ENCODE measurements at regions not wholly inside any gene's neighbourhood (a gene's known extent, or its start where the extent isn't known, plus 50 kb on each side); places are given as distances from the start of the nearest gene placed in this dataset.
"Not testable (repeated sequence)": the region's sequence is repeated elsewhere in the genome, so short reads cannot be mapped to it uniquely, and the experiment has no call there.

DNA sequence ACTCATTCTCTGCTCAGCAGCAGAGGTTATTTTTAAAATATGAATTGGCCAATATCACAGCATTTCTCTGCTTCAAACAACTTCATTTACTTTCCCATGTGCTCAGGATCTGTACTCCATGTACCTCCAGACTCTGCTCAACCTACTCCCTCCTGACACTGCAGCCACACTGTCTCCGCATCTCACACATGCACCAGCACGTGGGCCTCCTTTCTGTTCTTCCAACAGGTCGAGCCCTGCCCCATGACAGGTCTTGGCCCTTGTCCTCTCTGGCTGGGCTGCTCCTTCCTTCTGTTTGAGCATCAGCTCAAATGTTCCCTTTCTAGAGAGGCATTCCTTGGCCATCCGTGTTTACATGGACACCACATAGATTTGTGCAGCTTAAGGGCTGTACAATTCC is 195.7 kb downstream of the EBLN2 start:
- no peak for DNase-seq (ENCODE audit: low read depth)
- TF ChIP-seq, protein P1, sequence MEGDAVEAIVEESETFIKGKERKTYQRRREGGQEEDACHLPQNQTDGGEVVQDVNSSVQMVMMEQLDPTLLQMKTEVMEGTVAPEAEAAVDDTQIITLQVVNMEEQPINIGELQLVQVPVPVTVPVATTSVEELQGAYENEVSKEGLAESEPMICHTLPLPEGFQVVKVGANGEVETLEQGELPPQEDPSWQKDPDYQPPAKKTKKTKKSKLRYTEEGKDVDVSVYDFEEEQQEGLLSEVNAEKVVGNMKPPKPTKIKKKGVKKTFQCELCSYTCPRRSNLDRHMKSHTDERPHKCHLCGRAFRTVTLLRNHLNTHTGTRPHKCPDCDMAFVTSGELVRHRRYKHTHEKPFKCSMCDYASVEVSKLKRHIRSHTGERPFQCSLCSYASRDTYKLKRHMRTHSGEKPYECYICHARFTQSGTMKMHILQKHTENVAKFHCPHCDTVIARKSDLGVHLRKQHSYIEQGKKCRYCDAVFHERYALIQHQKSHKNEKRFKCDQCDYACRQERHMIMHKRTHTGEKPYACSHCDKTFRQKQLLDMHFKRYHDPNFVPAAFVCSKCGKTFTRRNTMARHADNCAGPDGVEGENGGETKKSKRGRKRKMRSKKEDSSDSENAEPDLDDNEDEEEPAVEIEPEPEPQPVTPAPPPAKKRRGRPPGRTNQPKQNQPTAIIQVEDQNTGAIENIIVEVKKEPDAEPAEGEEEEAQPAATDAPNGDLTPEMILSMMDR (IDR thresholded peaks at IDR 0.05; ENCODE audit: insufficient read depth, low read length): no peak
- H3K4me3 ChIP-seq (ENCODE audit: low read depth, low read length): no peak overlapping the region

DNA sequence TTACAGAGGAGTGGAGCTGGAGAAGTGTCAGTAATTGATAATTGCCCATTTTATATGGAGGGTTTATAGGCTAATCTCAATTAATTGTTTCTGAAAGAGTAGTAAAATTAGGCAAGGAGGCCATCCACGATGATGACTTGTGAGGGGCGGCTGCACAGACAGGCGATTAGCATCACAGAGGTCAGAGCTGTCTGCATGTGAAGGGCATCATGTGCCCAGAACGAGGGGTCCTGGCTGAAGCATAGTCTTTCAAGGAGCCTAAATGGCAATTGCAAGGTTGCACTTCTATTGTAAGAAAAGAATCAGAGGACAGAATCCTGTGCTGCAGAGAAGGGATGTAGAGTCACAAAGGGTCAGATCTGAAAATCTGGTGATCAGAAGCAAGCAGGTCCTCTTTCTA is 196.6 kb downstream of the EBLN2 start:
- no peak overlapping the region for H3K4me3 ChIP-seq (ENCODE audit: low read depth, low read length)
- no peak for DNase-seq (ENCODE audit: low read depth)
- TF ChIP-seq, protein P1 (IDR thresholded peaks at IDR 0.05; ENCODE audit: insufficient read depth, low read length): no peak

DNA sequence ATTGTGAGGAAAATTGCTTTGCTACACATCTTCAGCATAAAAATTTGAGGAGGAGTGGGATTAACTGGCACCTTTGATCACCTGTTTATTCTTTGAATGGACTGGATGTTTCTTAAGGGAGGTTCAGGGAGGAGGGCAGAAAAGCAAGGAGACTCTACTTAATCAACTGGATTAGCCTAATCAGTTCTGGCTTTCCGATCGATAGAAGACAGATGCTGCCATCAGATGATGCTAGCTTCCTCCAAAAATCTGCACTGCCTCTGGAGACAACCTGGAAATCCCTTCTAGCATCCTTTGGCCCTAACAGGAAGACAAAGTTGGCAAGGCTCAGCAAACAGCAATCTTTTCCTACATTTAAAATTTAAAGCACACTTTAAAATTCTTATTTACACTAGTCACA is 197.8 kb downstream of the EBLN2 start:
- no peak overlapping the region for H3K4me3 ChIP-seq (ENCODE audit: low read depth, low read length)
- TF ChIP-seq, protein P1 (IDR thresholded peaks at IDR 0.05; ENCODE audit: insufficient read depth, low read length): no peak
- DNase-seq (ENCODE audit: low read depth): no peak

DNA sequence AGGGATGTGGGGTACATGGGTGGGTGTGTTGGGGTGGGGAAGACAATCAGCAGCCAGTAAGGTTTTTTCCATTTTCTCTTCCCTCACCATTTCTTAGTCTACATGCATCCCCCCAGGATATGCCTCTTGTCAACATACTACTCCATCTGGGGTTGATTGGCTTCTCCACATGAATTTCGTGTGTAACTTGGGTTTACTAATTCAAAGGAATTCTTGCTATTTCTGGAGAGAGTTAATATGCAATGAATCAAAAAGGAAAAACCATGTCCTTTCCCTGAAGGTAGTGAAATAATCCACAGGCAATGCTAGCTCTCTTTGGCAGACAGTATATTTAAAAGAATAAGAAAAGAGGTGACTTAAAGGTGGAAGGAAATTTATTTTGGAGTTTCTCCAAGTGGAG is 198.4 kb downstream of the EBLN2 start:
- TF ChIP-seq, protein P1 (IDR thresholded peaks at IDR 0.05; ENCODE audit: insufficient read depth, low read length): no peak
- H3K4me3 ChIP-seq (ENCODE audit: low read depth, low read length): no peak overlapping the region
- DNase-seq (ENCODE audit: low read depth): peak; percentile 25

DNA sequence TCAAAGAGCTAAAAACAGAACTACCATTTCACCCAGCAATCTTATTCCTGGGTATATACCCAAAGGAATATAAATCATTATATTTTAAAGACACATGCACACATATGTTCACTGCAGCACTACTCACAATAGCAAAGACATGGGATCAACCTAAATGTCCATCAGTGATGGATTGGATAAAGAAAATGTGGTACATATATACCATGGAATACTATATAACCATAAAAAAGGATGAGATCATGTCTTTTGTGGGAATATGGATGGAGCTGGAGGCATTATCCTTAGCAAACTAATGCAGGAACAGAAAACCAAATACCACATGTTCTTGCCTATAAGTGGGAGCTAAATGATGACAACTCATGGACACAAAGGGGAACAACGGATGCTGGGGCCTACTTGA is 205.1 kb downstream of the EBLN2 start:
- DNase-seq (ENCODE audit: low read depth); H3K4me3 ChIP-seq (ENCODE audit: low read depth, low read length): not testable (repeated sequence)

DNA sequence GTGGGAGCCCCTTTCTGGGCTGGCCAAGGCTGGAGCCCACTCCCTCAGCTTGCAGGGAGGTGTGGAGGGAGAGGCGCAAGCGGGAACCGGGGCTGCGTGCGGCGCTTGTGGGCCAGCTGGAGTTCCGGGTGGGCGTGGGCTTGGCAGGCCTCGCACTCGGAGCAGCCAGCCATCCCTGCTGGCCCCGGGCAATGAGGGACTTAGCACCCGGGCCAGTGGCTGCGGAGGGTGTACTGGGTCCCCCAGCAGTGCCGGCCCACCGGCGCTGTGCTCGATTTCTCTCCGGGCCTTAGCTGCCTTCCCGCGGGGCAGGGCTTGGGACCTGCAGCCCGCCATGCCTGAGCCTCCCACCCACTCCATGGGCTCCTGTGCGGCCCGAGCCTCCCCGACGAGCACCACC is 207.7 kb downstream of the EBLN2 start:
- DNase-seq (ENCODE audit: low read depth); H3K4me3 ChIP-seq (ENCODE audit: low read depth, low read length): not testable (repeated sequence)

DNA sequence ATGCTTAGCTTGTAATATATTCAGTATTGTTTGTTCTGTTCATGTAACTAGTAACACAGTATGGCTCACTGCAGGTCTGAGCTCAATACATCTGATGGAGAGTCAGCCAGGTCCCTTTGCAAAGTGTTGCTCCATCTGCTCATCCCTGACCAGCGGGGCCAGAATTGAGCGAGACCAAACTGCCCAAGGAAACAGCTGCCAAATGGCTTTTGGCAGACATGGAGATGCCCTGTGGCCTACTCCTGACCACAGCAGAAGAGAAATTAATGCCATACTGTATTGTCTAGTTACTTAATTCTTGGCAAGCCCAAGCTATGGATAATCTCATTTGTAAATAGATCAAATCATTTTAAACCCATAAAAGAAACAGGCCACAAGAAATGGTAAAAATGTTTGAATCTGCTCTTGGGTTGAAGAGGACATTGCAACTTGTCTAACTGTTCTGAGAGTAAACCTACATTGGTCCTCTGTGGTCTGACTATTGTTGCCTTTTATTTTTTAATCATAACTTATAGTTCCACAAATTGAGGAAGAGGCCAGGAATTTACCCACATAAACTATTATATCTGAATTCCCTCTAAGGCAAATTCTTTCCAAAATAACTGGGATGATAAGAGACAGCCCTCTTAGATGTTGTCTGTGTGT is 209.5 kb downstream of the EBLN2 start:
- H3K4me3 ChIP-seq (ENCODE audit: low read depth, low read length): no peak overlapping the region
- TF ChIP-seq, protein P1 (IDR thresholded peaks at IDR 0.05; ENCODE audit: insufficient read depth, low read length): no peak
- peak; percentile 13 for DNase-seq (ENCODE audit: low read depth)

DNA sequence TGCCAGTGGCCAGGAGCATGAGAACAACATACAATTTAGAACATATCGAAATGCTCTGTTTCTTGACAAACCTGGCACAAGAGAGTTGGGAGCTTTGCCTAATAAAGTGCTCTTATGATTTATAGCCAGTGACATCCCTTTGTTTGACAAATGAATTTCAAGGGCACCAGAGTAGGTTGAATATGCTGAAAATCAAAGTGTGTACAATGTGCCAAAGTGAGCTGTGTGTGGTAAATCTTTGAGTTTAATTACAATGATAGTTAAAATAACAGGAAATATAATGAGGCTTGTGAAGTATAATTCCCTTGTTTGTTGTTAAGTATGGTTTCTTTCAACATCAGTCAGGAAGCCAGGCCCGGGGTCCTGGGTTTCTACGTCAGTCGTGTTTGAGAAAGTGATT is 211.9 kb downstream of the EBLN2 start:
- DNase-seq (ENCODE audit: low read depth): no peak
- TF ChIP-seq, protein P1 (IDR thresholded peaks at IDR 0.05; ENCODE audit: insufficient read depth, low read length): no peak
- H3K4me3 ChIP-seq (ENCODE audit: low read depth, low read length): no peak overlapping the region

Measured in fibroblast of the aortic adventitia (primary cell).